NCI-H2081 (cell line): ENCODE measurements at regions not wholly inside any gene's neighbourhood (a gene's known extent, or its start where the extent isn't known, plus 50 kb on each side); places are given as distances from the start of the nearest gene placed in this dataset.
A peak's percentile ranks its signal among the peaks of the same experiment; 100 is the strongest.

Source experiments
- DNase-seq, 2 experiments: peaks; one replicate each; lab custom pipeline; 2025; lab: John Stamatoyannopoulos, UW

GRCh38 chr6:128666405-128666804 lies 146.0 kb upstream of the PTPRK start:
- DNase-seq, result no peak

GRCh38 chr6:128663238-128663637 lies 142.8 kb upstream of the PTPRK start:
- DNase-seq, result no peak

- no peak for DNase-seq
Observed at GRCh38 chr6:128659878-128660622, 139.7 kb upstream of the PTPRK start.

GRCh38 chr6:128659276-128659675 lies 138.9 kb upstream of the PTPRK start:
- no peak for DNase-seq

GRCh38 chr6:128657181-128657580 lies 136.8 kb upstream of the PTPRK start:
- no peak for DNase-seq

- DNase-seq, result no peak
Observed at GRCh38 chr6:128655978-128656498, 135.6 kb upstream of the PTPRK start.

GRCh38 chr6:128648022-128648598 lies 127.7 kb upstream of the PTPRK start:
- DNase-seq, result no peak

GRCh38 chr6:128642132-128642531 lies 121.7 kb upstream of the PTPRK start:
- no peak for DNase-seq

GRCh38 chr6:128641703-128642102 lies 121.3 kb upstream of the PTPRK start:
- DNase-seq, result no peak

- DNase-seq, result no peak
Observed at GRCh38 chr6:128638817-128639216, 118.4 kb upstream of the PTPRK start.

- DNase-seq, result no peak
Observed at GRCh38 chr6:128635219-128635618, 114.8 kb upstream of the PTPRK start.

GRCh38 chr6:128632131-128632530 lies 111.7 kb upstream of the PTPRK start:
- no peak for DNase-seq

GRCh38 chr6:128631031-128631430 lies 110.6 kb upstream of the PTPRK start:
- no peak for DNase-seq

- no peak for DNase-seq
Observed at GRCh38 chr6:128630213-128630612, 109.8 kb upstream of the PTPRK start.

GRCh38 chr6:128617285-128617684 lies 96.9 kb upstream of the PTPRK start:
- no peak for DNase-seq

- DNase-seq, result no peak
Observed at GRCh38 chr6:128616342-128616741, 95.9 kb upstream of the PTPRK start.

- DNase-seq, result no peak
Observed at GRCh38 chr6:128606611-128607010, 86.2 kb upstream of the PTPRK start.

- no peak for DNase-seq
Observed at GRCh38 chr6:128605961-128606360, 85.6 kb upstream of the PTPRK start.

- peak in 1 of 2 experiments; percentile 59 for DNase-seq
Observed at GRCh38 chr6:128601060-128601459, 80.7 kb upstream of the PTPRK start.

- peak; percentile 44 to 77 for DNase-seq
Observed at GRCh38 chr6:128600397-128600951, 80.1 kb upstream of the PTPRK start.

- no peak for DNase-seq
Observed at GRCh38 chr6:128599036-128599435, 78.6 kb upstream of the PTPRK start.

- no peak for DNase-seq
Observed at GRCh38 chr6:128598571-128598970, 78.2 kb upstream of the PTPRK start.

- no peak for DNase-seq
Observed at GRCh38 chr6:128597956-128598355, 77.6 kb upstream of the PTPRK start.
